ENCODE measurements at regions not wholly inside any gene's neighbourhood (a gene's known extent, or its start where the extent isn't known, plus 50 kb on each side); places are given as distances from the start of the nearest gene placed in this dataset.

DNA sequence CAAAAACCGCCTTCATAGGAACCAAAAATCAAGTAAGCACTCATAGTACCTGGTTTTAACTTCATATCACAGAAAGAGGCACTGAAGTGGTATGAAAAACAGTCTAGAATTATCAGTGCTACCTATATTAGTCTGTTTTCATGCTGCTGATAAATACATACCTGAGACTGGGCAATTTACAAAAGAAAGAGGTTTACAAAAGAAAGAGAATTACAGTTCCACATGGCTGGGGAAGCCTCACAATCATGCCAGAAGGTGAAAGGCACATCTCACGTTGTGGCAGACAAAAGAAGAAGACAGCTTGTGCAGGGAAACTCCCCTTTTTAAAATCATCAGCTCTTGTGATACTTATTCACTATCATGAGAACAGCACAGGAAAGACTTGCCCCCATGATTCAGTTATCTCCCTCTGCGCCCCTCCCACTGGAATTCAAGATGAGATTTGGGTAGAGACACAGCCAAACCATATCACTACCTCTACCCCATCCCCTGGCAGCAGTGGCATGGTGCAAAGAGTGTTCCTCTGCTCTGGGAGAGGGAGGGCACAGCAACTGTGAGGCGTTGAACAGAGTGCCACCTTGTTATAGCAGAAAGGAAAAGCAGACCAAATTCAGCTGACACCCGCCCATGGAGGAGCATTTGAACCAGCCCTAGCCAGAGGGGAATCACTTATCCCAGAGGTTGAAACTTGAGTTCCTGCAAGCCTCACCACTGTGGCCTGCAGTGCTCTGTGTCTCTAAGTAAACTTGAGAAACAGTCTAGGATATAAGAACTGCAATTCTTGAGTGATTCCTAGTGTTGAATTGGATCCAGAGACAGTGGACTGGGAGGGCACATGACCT is 61.9 kb upstream of the PTPRZ1 start:
- DNase-seq: no peak

DNA sequence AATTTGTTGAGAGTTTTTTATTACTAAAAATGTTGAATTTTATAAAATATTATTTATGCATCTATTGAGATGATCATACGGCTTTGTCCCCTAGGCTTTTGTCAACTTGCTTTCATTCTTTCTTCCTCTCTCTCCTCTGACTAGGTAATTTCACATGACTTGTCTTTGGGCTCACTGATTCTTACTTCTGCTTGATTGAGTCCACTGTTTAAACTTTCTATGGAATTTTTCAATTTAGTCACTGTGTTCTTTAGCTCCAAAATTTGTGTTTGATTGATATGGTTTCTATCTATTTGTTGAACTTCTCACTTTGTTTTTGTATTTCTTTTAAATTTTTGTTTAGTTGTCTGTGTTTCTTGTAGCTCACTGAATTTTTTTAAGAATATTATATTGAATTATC is 65.9 kb upstream of the PTPRZ1 start:
- no peak for DNase-seq

DNA sequence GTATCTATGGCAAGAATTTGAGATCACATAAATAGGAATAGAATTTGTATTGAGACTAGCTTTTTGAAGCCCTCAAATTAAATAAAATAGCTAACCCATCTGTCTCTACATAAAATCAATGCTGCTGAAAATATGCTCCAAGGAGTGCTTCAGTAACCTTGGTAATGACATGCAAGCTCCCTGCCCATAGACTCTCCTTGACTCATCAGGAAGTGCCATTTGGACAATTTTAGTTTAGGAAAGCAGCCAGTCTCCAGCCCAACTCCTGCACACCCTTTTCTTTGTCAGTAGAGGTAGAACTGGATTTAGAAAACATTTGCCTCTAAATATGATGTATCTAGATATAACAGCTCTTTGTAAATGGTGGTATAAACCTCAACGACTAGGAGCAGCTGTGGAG is 69.9 kb upstream of the PTPRZ1 start:
- no peak for DNase-seq

DNA sequence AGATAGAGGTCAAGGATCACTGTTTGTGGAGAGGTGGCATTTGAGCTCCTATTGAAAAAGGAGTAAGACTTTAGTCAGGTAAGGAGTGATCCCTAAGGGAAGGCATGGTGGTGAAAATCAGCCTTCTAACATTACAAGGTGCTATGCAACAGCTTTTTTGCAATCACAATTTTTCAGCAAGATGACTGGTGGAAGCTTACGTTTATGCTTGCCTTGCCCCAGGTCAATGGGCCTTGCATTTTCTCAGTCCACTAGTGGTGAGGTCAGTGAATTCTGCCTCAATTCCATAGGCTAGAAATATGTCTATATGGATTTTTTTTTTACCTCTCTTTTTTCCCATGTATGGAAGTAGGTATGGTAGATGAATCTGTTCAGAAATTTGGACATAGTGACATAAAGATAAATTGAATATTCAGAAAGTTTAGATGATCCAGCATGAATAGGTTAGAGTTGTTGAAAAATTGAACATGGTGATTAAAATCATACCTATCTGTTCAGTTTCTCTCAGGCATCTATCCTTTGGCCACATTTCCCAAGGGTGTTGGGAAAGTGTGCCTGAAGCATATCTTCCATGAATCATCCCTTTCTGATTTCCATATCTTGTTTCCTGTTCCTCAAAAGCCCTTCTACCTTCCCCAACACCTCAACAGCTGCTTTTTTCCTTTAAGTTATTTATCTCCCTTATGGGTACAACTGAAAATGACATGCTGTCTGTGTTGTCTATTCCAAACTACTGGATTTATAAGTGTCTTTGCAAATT is 71.9 kb upstream of the PTPRZ1 start:
- DNase-seq: no peak

DNA sequence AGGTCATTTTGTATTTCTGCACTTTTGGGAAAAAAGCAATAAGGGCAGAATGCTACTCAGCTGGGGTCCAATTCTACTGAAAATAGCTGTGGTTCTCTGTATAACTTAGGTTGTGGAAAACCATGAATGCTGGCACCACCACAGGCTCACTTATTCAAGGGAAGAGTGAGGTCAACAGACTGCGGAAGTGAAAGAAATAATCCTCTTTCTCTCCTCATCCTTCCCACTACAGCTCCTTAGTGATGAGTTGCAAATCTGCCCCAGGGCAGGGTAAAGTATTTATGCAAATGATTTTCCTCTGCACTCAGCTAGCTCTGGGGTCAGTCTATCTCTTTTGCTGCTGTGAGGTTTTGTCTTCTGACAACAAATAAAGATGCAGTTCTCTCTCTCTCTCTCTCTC is 74.1 kb upstream of the PTPRZ1 start:
- no peak for DNase-seq

DNA sequence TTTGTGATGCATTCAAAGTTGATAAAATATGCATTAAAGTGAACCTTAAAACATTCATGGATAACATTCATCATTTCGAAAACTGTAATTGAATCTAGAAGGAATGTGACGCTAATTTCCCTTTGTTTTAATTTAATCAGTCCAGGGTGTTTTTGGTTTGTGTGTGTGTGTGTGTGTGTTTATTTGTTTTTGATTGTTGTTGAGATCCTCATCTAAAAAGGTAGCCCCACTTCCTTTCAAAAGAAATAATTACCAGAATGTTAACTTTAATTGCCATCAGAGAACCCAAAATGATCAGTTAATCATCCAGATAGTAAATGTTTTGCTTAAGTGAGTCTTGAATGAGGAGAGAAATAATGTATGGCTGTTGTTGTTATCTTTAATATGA is 74.5 kb upstream of the PTPRZ1 start:
- DNase-seq: no peak

DNA sequence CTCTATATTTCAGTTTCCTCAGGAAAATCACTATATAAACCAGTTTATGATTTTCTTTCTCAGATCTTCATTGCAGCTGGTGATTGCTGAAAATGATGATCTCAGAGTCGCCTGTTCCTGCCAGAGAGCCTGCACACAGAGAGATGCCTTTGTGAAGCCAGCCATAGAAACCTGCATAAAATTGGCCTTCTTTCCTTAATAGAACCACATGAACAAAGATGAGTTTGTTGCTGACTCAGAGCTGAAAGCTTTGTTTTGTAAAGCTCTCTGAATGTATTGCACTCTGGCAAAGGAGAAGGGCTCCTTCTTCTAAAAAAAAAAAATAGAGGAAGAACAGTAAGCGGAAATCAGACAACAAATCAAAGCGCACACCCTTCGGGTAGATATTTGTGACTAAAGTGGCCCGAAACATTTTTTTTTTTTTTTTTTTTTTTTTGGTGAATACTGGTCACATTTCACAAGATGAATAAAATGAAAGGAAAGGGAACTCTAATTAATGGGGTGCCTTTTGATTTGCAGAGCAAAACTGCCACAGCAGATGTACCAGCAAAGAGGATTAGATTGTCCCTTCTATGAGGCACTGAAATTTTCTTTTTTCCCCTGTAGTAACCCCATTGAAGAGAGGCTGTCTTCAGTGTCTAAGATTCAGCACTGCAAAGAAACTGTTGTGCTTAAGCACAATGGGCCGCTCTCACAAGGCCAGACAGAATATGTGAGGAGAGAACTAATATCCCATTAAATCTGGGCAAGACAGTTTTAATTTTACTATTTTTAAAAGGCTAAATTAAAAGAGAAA is 75.1 kb upstream of the PTPRZ1 start:
- no peak for DNase-seq

DNA sequence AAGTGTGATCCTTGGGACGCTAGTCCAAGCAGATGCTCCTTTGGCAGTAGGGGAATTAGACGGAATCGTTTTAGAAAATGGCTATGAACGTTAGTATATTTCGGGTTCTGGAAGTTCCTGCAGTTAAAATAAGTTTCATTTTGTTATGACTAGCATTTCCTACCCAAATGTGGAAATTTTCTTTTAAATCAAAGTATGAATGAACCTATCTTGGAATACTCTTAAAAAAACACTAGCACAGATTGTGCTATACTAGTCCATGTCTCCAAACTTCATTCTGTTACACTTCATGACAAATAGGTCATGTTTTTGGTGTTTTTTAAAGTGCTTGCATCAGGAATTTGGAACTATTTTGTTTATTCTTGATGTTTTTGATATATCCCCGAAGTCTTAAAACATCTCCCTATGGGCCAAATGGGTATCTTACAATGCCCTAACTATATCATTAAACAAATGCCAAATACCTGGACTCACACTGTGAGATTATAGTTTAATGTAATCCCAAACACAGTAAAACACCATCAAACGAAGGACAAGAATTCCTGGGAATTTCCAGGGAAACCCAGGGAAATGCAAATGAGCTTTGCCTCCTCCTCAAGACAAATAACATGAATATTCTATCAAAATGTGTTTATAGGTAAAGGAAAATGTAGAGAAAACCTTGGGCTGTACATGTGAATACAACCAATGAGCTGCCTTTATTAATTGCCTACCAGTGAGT is 75.9 kb upstream of the PTPRZ1 start:
- no peak for DNase-seq

DNA sequence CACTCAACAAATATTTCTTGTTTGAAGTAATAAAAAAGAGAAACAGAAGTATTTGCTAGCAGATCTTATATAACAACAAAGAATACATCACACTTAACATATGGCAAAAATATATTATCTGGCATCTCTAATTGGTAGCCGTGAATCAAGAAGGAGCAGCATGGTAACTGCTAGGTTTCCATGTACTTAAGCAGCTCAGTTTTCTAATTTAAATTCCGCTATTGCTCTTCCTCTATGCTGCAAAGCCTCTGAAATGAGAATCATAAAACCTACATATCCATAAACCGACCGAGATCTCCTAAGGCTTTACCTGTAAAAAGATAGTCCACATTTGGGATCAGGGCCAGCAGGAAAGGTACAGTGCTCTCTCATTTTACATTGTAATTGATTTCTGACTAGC is 76.6 kb upstream of the PTPRZ1 start:
- DNase-seq: no peak

DNA sequence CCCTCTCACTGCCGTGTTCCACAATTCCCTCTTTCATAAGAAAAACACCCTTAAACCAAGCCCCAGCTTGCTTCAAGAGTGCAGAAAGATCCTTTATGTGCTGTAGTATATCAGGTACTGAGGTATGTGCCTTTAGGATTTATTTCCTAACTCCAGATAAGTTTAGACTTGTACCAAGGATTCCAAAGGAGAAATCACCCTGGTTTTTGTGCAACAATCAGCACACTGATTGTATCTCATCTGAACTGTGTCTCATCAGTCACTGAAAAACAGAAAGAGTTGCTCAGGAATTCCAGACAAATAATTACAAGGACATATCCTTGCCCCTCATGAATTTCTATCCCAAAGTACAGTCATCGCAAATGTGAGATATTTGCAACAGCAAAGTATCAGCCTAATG is 77.2 kb upstream of the PTPRZ1 start:
- no peak for DNase-seq

DNA sequence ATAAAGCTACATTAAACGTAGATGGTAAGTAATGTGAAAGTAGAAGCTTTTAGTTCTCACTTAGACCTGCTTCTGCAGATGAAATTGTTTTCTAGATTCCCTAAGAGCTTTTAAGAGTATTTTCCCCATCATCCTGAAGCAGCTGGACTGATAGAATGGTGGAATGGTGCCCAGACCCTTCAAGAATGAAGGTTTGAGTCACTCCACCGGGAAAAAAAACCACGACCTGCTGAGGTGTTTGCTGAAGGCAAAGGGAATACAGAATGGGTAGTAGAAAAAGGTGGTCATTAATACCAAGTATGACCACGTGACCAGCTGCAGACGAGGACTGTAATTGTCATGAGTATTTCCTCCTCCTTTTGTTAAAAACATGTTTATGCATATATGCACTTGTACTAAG is 79.2 kb upstream of the PTPRZ1 start:
- no peak for DNase-seq

DNA sequence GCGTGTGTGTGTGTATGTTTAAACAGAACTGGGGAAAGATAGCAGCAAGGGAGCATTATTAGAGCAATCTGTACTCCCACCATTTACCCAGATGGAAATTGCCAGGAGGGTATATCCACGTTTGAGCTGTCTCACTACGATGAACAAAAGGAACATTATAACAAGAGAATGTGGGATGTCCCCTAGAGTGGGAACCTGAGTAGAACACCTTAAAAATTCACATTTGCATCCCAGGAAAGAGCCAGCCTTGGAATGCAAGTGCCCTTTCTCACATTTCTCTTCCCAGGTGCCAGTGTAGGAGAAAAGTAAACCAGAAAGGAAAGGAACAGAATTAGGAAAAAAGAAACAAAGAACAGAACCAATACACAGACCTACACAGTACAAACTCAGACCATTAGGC is 95.3 kb upstream of the PTPRZ1 start:
- DNase-seq: no peak

DNA sequence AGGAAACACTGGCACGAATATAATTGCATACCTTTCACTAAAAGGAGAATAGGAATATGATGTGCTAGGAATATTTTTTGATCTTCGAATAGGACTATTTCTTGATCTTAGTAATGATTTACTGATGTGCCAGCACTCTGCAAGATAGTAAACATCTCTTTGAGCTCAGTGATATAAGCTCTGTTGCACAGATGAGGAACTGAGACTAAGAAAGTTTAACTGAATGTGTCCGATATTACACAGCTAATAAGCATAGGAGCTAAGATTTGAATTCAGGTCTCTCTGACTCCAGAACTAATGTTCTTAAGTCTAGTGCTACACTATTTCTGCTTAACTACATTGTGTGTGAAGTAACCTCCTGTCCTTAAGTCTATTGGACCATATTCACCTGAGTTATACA is 98.4 kb upstream of the PTPRZ1 start:
- no peak for DNase-seq

DNA sequence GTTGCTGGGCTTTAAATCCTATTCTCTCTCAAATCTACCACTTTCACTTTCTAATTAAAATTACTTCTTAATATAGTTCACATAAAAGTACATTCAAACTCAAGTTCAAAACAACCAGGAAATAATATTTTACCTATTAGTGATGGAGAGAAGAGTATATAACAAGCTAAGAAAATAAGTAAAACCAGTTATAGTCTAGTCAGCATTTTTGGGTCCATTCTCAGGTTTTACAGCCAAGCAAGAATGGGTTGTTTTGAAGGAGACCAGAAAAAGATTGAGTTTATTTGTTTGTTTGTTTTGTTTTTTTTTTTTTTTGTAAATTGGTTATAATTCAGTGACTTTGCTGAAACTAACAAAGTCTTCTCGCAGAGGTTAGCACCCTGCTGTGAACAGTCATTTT is 106.3 kb upstream of the PTPRZ1 start:
- DNase-seq: no peak

DNA sequence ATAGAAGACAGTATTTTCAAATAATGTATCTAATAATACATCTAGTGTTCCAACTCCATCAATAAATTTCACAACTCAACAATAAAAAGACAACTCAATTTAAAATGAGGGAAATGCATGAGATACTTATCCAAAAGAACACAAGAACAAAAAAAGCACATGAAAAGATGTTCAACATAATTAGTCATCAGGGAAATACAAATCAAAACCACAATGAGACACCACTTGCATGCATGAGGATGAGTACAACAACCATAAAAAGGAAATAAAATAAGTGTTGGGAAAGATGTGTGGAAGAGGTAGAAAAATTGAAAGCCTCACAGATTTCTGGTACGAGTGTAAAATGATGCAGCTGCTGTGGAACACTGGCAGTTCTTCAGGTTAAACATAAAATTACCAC is 111.6 kb upstream of the PTPRZ1 start:
- DNase-seq: no peak

DNA sequence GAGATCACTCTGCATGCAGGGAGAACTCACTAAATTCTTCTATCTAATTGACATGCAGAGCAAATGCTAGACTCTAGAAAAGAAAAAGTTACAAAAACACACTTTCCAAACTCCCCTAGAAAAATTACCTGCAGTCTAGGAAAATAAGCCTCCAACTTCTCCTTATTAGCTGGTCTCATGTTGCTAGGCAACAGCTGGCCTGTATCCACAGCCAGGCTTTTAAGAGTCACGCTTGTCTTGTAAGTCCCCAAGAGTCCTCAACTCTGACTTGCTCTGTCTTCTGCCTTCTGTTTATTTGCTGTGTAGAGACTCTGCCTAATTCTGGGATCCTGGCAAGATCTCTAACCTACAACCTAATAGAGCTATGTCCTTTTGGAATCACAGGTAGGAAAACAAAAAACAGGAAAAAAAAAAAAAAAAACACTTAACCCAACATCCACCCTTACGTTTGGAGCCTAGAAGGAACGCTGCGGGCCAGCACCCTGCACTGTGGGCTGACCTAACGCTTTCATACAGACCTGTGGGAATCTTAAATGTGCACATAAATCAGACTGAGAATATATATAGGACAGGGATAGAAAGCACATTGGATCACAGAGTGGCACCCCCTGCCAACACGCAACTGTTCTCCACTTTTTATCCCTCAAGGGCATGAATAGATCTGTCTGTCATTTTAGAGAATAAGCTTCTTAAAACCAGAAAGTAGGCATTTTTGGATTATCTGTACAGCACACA is 117.0 kb upstream of the PTPRZ1 start:
- DNase-seq: no peak

DNA sequence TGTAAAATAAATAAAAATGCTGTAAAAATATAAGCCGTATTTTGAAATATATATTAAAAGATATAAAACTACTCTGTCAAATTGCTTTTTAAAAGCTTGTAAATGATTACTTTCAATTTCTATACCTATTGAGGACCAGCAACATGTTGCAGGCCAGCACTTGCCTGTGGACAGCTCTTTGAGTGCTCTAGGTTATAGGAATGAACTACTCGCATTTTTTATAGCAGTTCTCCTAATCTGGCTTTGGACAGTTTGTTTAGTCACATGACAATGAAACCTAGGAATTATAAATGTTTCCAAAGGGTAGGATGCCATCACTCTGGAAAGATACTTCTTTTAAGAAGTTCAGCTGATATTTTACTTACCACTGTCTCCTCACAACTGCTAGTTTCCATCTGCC is 117.7 kb upstream of the PTPRZ1 start:
- DNase-seq: no peak

DNA sequence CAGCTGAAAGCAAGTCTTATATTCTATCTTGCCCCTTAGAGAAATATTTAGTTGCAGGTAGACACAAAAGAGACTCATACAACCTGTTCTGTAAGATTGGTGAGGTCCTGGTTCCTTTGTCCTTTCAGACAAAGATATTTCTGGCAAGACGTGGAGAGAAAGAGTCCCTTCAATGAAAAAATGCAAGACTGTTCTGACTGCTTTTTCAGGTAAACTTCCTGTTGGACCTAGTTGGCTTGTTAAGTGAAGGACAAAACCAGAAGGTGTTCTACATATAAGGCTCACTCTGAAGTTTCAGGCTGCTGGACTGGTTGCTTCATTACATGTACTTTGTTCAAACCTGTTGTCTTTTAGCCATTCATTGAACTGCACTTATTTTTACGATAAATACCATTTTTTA is 119.0 kb upstream of the PTPRZ1 start:
- no peak for DNase-seq

DNA sequence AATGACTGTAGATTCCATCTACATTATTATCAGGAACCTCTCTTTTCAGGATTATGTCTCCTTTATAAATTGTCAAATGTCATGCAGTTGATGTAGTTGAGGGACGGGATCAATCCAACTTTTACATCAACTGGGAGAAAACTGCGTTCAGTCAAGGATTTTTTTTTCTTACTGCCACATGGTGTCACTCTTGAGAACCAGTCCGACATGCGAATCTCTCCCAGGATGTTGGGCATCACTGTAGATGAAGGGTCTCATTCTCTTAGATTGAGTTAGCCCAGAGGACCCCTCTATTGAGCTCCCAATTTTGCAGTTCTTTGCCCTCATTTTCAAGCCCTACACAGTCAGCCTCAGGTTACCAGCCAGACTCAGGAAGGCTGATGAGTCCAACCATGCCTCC is 120.3 kb upstream of the PTPRZ1 start:
- DNase-seq: no peak

DNA sequence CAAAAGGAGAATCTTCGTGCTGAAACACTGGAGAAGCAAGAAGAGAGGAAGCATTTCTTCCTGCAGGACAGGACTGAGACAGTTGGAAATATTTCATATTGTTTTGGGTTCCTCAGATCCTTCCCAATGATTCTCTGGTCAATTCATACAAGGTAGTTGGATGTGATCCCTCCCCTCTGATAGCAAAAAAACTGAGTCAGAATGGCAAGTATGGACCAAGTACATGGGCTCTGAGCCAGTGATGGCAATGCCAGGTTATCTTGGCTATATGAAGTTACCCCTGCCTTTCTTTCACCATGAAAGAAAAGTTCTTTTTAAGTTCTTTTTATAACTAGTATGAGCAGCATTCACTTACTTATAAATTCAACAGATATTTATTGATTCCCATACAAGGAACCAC is 124.4 kb upstream of the PTPRZ1 start:
- no peak for DNase-seq

DNA sequence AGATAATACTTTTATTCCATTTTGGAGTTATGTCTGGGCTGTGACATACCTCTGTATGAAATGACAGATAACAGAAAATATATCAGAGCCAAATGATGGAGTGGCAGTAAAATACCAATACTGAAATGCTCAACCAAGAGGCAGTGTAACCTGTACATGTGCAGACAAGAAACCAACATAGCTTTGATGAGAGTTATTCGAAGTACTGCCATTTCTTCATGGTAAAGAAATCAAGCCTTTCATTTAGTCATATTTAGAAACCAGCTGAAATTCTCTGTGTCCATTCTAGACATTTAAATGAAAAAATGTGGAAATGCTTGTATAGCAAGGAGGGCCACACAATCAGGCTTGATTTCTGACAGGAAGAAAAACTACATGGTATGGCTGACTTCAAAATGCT is 127.1 kb upstream of the PTPRZ1 start:
- DNase-seq: no peak

DNA sequence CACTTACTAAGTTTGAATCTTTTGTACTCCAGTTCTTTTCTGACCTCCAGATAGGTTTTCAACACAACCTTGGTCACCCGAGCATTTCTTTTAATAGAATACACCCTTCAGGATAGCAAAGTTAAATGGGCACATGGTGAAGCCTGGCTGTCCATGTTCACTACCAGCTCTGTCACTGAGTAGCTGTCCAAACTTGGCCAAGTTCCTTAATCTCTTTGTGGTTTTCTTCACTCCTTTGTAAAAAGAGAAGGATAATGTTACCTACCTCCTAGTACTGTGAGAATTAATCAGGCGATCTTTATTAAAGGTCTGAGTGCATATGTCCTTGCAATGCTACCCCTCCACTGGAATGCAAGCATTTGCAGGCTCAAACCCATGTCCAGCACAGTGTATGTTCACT is 128.1 kb upstream of the PTPRZ1 start:
- DNase-seq: no peak

Measured in inflammatory macrophage treated with lipopolysaccharide for 4 hours (primary cell).